ENCODE measurements at regions not wholly inside any gene's neighbourhood (a gene's known extent, or its start where the extent isn't known, plus 50 kb on each side); places are given as distances from the start of the nearest gene placed in this dataset.
"Not testable (repeated sequence)": the region's sequence is repeated elsewhere in the genome, so short reads cannot be mapped to it uniquely, and the experiment has no call there.

DNA sequence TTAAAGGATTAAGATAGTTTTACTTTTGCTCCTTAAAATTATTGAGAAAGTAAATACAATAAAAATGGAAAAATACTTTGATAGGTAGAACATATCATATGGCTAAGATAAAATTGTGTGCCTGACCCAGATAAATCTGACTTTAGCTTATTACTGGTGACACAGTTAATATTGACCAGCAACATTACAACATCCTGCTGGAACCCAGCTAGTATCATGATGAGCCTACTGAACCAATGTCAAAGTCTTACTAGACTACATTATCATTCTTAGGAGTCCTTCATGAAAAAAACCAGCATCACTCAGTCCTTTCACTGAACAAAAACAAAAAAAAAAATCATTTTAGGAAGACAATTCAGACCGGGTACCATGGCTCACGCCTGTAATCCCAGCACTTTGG is 164.8 kb upstream of the CDK1 start:
- DNase-seq = no peak

DNA sequence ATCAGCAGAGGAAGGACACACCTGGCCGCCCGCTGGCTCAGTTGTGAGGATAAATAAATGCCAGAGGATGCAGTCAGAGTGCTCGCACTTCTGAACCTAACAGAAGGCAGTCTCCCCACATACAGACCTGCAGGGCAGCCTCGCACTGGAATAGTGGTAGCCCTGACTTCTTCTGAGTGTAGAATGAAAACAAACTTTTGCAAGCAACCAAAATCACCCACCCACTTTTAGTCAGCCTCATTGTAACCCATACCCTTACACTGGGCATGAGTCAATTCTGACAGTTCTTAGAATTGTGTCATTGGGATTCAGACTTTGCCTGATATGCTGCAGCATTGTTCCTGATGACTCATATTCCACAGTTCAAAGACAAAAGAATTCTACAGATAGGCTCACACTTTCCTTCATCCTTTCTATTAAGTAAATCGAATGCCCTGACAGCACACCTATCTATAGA is 167.0 kb upstream of the CDK1 start:
- no peak for DNase-seq

DNA sequence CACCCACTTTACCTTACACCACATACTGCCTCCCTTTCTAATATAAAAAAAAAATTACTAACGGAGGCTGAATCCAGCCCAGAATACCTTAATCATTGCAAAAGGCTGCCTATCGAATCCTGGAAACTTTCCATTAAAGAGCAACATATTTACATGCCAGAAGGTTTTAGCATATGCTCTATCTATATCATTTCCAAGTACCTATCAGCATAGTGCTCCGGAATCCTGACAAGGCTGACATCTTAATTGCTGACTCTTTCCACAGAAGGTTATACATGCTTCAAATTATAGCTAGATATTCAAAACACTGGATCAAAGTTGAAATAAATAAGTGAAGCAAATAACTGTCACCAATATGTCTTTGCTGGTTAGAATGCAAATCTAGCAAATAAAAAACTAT is 170.9 kb upstream of the CDK1 start:
- no peak for DNase-seq

DNA sequence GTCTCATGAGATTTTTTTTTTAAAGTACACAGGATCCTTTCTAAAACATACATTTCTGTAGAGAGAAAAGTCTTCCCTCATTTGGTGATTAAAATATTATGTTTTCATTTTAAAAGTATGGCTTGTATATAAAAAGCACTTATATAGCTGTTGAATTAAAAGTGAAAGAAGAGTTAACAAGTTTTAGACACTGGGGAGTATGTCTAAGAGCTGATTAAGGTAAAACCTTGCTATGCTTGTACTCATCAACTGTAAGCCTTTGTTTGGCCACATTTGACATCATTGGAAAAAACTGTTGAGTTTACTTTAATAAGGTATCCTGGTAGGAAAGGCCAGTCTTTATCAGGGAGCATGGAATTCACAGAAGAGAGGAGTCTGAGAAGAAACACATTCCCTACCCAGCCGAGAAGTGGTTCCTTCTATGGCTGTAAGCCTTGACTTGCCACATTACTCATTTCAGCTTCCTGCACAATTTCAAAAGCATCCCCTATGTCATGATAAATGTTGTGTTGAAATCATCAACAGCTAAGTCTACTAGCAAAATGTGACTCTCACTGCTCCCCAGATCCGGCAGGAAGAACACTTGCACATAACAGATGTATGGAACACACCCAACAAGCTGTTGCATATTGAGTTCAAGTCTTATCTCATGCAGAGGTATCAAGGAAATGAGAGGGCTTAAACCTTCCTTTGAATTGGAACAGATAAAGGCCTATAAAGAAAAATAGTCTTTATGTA is 171.8 kb upstream of the CDK1 start:
- DNase-seq = no peak

DNA sequence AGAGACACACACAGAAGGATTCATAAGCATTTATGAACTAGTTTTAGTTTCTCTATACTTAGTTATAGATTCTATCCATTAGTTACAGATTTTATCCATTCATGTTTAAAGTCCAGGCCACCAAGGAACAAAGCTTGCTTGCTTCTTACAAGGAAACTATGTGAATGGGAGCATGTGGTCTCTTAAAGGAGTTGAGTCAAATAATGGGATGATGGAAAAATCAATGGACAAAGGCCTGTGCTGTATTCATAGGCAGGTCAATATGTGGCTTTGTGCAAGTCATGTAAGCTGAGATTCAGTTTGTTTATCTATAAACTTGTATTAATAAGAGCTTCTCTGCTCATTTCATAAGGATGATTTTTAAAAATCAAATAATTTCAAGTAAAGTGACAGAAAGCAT is 172.8 kb upstream of the CDK1 start:
- no peak for DNase-seq

DNA sequence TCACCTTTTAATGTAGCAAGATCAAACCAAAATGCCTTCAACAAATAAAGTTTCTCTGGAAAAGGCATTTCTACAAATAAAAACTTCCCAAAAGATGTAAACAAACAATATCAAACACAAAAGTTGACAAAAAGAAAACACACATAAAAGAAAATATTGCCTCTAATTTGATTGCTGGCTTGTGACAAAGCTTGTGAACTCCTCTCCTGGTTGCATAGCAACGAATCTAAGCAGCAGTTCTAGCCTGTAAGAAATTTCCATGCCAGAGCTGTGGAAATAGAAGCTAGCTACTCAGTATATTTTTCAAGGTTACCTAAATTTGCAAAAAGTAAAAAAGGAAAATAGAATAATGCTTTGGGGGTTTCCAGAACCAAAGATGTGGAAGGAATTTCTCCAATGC is 173.9 kb upstream of the CDK1 start:
- no peak for DNase-seq

DNA sequence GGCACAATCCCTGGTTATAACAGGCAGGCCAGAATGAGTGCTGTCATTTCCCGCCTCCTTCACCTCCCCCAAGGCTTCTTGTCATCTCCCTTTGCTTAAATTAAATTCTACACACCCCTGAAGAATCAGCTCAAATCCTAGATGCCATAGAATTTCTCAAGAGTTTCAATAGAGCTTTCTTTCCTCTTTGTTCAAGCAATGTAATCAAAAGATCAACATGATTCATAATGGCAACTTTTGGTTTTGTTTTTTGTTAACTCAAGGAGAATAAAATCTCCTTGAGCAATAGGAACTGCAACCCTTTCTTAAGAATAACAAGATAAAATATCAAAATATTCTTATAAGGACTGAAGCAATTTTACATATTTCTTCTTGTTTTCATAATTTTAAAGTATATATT is 180.8 kb upstream of the CDK1 start:
- DNase-seq = no peak

DNA sequence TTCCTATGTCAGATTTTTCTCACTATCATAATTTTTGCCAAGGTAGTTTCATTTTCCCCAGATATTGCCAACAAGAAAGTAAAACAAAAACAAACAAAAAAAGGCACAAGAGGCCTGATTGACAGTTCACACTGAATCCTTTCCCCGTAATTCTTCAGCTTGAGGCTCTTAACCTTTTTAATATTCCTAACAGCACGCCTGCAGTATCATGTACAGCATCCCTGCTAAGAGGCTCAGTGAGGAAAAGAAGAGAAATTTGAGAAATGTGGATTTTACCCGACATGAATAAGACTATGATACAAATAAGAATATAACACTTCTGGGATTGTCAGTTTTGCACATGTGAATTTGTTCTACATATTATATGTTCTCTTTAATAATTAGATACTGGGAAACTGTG is 182.4 kb upstream of the CDK1 start:
- no peak for DNase-seq

DNA sequence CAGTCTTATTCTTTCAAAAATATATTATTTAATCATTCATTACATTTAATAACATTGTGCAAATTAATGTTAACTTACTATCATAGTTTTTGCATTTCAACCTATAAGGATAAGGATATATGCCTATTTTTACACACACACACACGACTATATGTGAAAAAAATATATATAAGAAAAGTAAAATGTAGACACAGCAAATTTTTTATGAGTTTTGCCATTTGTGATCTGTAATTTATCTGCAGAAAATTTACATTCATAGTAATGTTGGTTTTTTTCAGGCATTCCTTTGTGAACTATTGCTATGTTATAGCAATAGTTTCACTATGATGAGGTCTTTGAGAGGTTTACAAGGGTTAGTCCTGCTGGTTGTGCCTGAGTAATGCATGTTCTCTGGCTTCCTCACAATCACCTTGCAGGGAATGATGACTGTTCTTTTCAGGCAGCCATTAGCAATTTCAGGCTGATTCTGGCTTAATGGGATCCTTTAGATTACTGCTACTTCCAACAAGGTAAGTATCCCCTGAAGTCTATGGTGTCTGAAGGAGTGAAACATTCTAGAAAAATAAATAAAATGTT is 183.7 kb upstream of the CDK1 start:
- no peak for DNase-seq

DNA sequence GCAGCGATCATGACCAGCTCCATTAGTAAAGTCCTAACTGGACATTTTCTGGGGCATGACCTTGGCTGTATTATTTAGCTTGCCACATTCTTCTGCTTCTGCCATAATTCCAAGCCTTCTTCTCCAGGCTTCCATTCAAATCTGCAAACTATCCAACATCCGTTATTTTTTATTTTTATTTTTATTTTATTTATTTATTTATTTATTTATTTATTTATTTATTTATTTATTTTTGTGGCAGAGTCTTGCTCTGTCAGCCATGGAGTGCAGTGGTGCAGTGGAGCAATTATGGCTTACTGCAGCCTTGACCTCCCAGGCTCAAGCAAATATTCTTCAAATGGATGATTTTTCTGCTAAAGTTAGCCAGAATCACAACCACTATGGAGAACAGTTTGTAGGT is 187.2 kb upstream of the CDK1 start:
- no peak for DNase-seq

DNA sequence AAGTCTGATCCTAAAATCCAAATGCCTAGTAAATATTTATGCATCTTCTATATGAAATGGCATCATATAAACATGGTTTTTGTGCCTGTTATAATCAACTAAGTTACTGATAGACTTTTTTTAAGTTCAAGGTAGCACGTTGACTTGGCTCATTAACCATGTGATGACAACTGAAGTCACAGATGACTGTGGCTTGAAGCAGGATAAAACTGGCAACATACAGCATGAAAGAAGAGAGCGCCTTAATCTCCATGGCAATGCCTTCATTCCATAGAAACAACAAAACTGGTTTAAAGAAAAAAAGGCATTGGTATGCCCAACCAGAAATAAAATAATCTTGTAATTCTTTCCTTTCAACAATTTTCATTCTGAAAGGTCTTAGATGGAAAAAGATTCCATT is 188.9 kb upstream of the CDK1 start:
- DNase-seq = no peak

DNA sequence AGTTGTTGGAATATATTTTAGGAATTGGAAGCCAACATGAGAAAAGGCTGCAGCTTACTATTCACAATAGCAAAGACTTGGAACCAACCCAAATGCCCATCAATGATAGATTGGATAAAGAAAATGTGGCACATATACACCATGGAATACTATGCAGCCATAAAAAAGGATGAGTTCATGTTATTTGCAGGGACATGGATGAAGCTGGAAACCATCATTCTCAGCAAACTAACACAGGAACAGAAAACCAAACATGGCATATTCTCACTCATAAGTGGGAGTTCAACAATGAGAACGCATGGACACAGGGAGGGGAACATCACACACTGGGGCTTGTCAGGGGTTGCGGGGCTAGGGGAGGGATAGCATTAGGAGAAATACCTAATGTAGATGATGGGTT is 192.1 kb upstream of the ANK3 start:
- not testable (repeated sequence) for DNase-seq

DNA sequence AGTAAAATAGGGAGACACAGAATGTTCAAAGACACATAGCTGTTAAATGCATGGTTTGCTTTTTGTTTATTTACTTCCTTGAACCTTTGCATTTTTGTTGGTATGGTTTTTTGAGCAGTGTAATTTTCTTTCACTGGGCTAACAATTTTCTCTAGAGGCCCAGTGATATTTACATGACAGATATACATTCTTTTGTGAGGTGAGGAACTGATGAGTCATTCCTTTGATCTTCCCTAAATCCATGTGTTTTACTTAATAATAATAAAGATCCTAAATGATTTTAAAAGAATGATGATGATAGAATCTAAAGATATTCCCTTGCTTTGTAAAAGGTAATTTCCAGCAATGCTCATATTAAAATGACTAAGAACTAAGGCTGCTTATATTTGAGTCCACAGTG is 188.5 kb upstream of the ANK3 start:
- DNase-seq = no peak

DNA sequence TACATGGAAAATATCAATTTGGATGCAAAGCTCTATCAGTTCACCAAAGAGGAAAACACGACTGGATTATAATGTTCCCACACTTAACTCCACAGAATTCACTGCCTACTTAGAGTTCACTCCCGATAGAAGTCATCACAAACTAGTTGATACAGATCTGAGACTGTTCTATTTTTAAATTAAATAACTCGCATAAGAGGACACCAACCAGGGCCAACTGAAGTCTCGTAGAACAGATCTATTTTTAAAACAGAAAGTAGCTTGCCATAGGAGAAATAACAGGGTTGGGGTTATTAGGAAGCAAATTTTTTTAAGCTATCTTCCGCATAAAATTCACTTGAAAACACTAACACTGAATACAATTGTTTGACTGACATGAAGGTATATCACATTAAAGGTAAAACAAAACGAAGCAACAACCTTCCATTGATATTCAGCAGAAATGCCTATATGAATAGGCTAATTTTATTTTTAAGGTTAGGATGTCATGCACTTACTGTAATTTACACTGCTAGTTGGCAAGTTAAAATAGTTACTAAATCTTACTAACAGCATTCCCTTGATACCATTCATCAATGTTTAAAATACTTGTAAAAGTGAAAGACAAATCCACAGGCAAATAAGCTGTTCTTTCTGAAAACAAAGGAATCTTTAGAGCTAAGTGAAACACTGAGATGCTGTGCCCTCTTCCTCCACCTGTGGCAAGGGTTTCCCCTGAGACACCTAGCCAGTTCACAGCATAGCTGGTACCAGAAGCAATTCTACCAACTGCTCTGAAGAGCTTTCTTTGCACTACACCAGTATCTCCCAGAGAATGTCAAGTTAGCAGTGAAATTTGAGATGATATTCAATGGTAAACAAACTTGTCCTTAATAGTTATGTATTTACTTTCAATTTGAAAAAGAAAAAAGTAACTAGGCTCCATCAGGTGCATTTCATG is 186.7 kb upstream of the ANK3 start:
- DNase-seq = no peak

DNA sequence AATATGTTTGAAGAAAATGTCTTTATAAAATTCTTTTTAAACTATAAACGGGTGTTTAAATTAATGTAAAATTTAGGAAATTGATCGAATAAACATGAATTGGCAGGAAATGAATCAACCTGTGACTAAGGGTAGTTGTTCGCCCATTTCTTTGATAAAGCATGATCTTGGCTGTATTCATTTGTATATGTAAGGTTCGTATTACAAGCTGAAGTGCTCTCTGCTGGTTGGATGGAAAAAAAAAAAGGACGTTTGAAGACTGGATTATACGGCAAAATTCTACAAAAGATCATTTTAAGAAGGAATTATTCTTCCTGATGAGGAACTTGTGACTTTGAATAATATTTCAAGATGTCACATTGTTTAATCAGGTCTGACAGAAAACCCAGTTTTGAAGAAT is 185.4 kb upstream of the ANK3 start:
- no peak for DNase-seq

DNA sequence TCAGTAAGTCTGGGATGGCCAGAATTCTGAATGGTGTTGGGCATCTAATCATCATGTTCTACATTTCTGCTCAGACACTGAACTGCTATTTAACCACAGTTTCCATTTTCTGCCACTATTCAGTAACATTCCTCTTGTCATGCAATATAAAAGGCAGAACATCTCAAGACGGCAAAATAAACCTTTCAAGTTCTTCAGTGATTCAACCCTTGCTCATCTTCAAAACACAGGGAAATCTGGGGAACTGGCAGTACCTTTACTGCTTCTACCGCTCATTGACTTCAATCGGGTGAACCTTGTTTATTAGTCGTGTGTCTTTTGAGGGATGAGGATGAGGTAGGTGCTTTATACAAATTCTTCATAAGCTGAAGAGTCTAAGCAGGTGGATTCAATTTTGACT is 184.7 kb upstream of the ANK3 start:
- DNase-seq = no peak

DNA sequence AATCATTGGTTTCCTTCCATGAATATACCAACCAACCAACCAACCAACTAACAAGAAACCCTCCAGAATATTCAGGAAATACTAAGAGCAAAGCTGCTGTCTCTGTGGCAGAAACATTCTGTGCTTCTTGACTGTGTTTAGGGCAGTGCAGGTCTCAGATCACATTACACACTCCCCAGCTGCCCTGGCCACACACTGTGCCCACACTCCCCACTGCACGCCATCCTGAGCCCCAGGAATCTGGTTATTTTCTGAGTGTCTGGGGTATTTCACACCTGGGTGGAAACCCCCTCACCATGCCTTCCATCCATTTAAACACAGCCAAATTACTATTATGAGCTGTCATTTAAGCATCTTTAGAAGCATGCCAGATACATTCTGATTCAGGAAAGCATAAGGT is 183.7 kb upstream of the ANK3 start:
- peak; percentile 85 for DNase-seq

DNA sequence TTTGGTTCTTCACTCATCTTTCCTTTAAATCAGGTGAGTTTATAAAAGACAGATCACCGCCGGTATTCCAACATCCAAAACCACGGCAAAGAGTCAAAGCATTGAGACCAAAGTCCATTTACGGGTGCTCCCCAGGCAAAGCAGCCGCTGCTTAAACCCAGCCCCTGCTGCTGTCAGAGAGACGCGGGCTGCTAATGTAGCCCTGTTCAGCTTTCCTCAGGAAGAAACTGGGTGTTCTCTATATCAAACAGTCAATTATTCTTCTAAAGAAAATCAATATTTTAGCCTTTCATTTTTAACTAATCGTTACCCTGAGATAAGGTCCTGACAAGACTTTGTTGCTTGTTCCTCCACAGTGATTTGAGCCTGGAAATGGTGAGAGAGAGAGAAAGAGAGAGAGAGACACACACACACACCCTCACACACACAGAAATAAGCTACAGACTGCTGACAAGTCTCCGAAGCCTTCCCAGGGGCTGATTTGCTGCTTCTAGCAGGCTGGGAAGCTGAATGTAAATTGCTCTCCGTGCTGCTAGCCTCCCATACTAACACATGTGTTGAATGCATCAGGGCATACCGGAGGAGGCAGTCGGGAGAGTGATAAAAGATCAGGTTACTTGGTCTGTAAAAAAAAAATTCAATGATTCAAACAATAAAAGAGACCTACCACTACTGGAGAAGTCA is 183.0 kb upstream of the ANK3 start:
- DNase-seq = peak; percentile 71

DNA sequence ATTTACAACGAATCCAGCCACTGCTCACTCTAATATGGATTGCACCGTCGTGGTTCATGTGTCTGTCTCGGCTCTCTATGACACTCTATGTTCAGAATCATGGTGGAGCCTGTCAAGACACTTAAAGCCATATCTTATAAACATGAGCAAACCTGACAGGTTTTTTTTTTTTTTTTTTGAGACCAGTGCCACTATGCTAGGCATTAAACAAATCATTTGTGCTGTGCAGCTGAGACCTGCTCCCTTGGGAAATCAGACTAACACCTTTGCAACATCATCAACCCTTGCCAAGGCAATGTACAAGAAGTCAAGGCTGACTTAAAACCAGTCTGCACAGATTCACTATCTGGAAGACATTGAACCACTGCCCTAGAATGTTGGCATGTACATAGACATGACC is 181.2 kb upstream of the ANK3 start:
- no peak for DNase-seq

DNA sequence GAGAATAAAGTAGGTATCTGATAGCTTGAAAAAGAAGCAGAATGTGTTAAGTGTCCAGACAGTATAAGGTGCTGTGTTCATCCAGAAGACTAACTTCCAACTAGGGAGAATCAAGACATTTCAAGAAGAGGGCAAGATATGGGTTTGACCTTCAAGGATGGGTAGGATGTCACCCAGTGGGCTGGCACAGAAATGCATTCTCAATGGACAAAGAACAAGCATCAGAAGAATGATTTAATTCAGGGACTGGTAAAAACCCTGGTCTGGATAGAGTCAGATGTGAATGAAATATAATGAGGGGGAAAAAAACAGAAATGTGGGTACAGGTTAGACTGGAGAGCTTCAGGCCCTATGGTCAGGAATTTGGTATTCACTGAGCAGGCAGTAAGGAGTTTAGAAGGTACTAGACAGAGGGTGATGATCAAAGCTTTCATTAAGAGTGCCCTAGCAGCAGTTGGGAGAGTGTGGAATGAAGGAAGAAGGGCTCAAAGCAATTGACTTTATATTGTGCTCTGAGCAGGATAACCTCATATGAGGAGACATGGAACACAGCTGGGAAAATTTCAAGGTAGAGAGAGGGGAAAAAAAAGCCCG is 180.7 kb upstream of the ANK3 start:
- DNase-seq = no peak

DNA sequence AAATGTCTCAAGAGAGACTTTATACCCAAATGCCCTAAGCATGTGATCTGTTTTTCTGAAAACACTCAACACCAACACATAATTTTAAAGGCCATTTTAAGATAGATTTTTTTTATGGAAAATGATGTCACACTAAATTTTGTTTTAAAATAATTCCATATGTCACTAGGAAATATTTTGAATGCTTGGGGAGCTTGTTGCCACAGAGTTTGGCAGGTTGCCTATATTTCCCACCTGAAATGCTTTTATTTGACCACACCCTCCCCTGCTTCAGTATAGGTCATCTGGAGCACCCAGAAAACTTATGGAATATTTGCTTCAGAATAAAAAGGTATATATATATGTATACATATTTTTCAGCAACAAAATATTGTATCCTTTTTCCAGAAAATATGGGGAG is 180.0 kb upstream of the ANK3 start:
- DNase-seq = no peak

DNA sequence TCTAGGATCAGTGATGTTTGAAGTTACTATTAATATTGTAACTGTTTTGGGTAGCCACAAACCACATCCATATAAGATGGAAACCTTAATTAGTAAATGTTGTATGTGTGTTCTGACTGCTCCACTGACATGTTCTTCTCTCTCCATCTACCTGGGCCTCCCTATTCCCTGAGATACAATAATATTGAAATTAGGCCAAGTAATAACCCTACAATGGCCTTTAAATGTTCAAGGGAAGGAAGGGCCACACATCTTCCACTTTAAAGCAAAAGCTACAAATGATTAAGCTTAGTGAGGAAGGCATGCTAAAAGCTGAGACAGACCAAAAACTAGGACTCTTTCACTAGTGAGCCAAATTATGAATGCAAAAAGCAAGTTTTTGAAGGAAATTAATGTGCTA is 176.4 kb upstream of the ANK3 start:
- DNase-seq = no peak

DNA sequence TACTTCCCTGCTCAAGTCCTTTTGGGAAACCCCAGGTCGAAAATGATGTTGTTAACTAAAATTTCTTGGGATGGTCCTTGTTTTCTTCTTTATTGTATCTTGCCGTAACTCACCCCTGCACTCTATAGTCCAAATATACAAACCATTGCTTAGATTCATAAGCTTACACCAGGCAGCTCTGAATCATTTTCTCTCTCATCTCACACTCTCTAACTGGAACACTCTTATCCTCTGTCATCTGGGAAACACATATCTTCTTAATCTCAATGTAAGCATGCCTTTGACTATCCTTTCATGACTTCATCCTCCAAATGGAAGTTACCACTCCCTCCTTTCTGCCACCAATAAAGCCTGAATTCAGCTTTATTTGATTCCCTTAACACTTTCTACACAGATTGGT is 175.8 kb upstream of the ANK3 start:
- no peak for DNase-seq
